ENCODE measurements at regions not wholly inside any gene's neighbourhood (a gene's known extent, or its start where the extent isn't known, plus 50 kb on each side); places are given as distances from the start of the nearest gene placed in this dataset.

DNA sequence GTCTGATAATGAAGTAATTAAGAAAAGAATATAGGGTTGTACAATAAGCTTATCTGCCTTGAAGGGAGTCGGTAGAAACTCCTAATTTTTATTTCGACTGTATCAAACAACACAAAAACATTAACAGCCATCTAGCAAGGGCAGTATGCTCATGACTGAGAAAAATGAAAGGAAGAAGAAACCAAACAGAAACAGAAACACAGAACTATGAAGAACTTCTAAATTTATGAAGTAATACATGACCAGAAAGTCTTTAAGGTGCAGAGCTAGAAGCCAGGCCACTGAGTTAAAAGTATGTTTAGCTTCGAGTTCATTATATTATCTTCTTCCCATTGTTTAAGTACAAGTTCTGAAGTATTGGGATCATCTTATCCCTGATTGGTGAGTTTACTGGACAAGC, 367.3 kb upstream of the C9orf72 start:
- no peak for TF ChIP-seq CTCF (IDR thresholded peaks at IDR 0.05; ENCODE audit: extremely low read depth in 1 of 2, insufficient read depth in 1 of 2, low read depth in 1 of 2, low read length in 2 of 2)
- no peak for TF ChIP-seq EZH2 (IDR thresholded peaks at IDR 0.05; ENCODE audit: borderline replicate concordance, low read depth, low read length, severe bottlenecking)
- TF ChIP-seq POLR2A (IDR thresholded peaks at IDR 0.05; ENCODE audit: low read depth, low read length), result no peak
